ENCODE measurements at regions not wholly inside any gene's neighbourhood (a gene's known extent, or its start where the extent isn't known, plus 50 kb on each side); places are given as distances from the start of the nearest gene placed in this dataset.

DNA sequence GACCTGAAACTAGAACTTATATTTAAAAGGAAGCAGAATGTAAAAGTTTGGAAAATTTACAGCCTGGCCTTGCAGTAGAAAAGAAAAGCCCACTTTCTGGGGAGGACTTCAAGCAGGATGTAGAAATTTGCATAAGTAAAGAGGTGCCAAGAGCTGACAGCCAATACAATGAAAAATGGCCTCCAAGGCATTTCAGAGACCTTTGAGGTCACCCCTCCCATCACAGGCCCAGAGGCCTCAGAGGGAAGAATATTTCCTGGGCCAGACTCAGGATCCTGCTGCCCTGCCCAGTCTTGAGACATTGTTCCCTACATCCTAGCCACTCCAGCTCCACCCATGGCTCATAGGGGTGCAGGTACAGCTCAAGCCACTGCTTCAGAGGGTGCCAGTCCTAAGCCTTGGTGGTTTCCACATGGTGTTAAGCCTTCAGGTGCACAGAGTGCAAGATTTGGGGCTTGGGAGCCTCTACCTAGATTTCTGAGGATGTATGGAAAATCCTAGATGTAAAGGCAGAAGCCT, 518.9 kb upstream of the INTU start:
- TF ChIP-seq SPI1 (IDR thresholded peaks at IDR 0.05; ENCODE audit: borderline replicate concordance, low read depth), result no peak
- TF ChIP-seq POLR2AphosphoS5 (IDR thresholded peaks at IDR 0.05; ENCODE audit: low read depth), result no peak
- no peak for TF ChIP-seq GABPA (IDR thresholded peaks at IDR 0.05; ENCODE audit: low read depth)
- TF ChIP-seq, protein P1, sequence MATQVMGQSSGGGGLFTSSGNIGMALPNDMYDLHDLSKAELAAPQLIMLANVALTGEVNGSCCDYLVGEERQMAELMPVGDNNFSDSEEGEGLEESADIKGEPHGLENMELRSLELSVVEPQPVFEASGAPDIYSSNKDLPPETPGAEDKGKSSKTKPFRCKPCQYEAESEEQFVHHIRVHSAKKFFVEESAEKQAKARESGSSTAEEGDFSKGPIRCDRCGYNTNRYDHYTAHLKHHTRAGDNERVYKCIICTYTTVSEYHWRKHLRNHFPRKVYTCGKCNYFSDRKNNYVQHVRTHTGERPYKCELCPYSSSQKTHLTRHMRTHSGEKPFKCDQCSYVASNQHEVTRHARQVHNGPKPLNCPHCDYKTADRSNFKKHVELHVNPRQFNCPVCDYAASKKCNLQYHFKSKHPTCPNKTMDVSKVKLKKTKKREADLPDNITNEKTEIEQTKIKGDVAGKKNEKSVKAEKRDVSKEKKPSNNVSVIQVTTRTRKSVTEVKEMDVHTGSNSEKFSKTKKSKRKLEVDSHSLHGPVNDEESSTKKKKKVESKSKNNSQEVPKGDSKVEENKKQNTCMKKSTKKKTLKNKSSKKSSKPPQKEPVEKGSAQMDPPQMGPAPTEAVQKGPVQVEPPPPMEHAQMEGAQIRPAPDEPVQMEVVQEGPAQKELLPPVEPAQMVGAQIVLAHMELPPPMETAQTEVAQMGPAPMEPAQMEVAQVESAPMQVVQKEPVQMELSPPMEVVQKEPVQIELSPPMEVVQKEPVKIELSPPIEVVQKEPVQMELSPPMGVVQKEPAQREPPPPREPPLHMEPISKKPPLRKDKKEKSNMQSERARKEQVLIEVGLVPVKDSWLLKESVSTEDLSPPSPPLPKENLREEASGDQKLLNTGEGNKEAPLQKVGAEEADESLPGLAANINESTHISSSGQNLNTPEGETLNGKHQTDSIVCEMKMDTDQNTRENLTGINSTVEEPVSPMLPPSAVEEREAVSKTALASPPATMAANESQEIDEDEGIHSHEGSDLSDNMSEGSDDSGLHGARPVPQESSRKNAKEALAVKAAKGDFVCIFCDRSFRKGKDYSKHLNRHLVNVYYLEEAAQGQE (IDR thresholded peaks at IDR 0.05; ENCODE audit: insufficient replicate concordance, low read depth), result no peak
- TF ChIP-seq CTCF (IDR thresholded peaks at IDR 0.05; ENCODE audit: insufficient read depth, low read length), result no peak
- no peak for DNase-seq (ENCODE audit: low read depth in 1 of 2, low spot score in 1 of 2)
- Histone ChIP-seq H3K27me3 (ENCODE audit: insufficient read depth, poor library complexity, severe bottlenecking) (no peaks in the 10 kb centered on the region), H3K27ac (replicated peaks) (no peak overlapping the region), H3K4me3 (replicated peaks; ENCODE audit: insufficient read depth, low read length) (no peak overlapping the region)

GRCh38 chr4:127118681-127119080, 514.1 kb upstream of the INTU start:
- no peak for DNase-seq (ENCODE audit: low read depth in 1 of 2, low spot score in 1 of 2)
- Histone ChIP-seq H3K4me3 (replicated peaks; ENCODE audit: insufficient read depth, low read length) (no peak overlapping the region), H3K27me3 (ENCODE audit: insufficient read depth, poor library complexity, severe bottlenecking) (no peaks in the 10 kb centered on the region), H3K27ac (replicated peaks) (no peak overlapping the region)
- TF ChIP-seq, protein P1 (IDR thresholded peaks at IDR 0.05; ENCODE audit: insufficient replicate concordance, low read depth), result no peak
- TF ChIP-seq GABPA (IDR thresholded peaks at IDR 0.05; ENCODE audit: low read depth) (no peak), SPI1 (IDR thresholded peaks at IDR 0.05; ENCODE audit: borderline replicate concordance, low read depth) (no peak), CTCF (IDR thresholded peaks at IDR 0.05; ENCODE audit: insufficient read depth, low read length) (no peak), POLR2AphosphoS5 (IDR thresholded peaks at IDR 0.05; ENCODE audit: low read depth) (no peak)

GRCh38 chr4:127120441-127121090, 512.2 kb upstream of the INTU start:
- no peaks in the 10 kb centered on the region for H3K27me3 ChIP-seq (ENCODE audit: insufficient read depth, poor library complexity, severe bottlenecking)
- DNase-seq (ENCODE audit: low read depth in 1 of 2, low spot score in 1 of 2), result no peak
- no peak for TF ChIP-seq SPI1 (IDR thresholded peaks at IDR 0.05; ENCODE audit: borderline replicate concordance, low read depth)
- TF ChIP-seq CTCF (IDR thresholded peaks at IDR 0.05; ENCODE audit: insufficient read depth, low read length), result no peak
- TF ChIP-seq POLR2AphosphoS5 (IDR thresholded peaks at IDR 0.05; ENCODE audit: low read depth), result no peak
- TF ChIP-seq GABPA (IDR thresholded peaks at IDR 0.05; ENCODE audit: low read depth), result no peak
- TF ChIP-seq, protein P1 (IDR thresholded peaks at IDR 0.05; ENCODE audit: insufficient replicate concordance, low read depth), result no peak
- H3K4me3 ChIP-seq (replicated peaks; ENCODE audit: insufficient read depth, low read length), result no peak overlapping the region
- H3K27ac ChIP-seq (replicated peaks), result no peak overlapping the region

Measured in HL-60 (cell line).